HCT116 (cell line): ENCODE measurements at regions not wholly inside any gene's neighbourhood (a gene's known extent, or its start where the extent isn't known, plus 50 kb on each side); places are given as distances from the start of the nearest gene placed in this dataset.

Experiments used
- ATAC-seq: fragments of 200-7000 bp; cut with Tn5 transposase; 2 replicates; pipeline ENCODE4 v1.9.1; 2020; ENCODE audit warnings: mild to moderate bottlenecking, moderate library complexity
- BruUV-seq: library from RNA; stranded (reverse); fragments of 400-500 nt; replicated peaks from 2 replicates; lab custom pipeline; 2021; lab: Mats Ljungman, UMichigan
- CTCF ChIA-PET: fragments of 300-600 bp; sonication (Branson Sonifier 250); formaldehyde crosslinking; loops from one replicate; lab custom pipeline; 2021; ENCODE audit warnings: antibody characterized with exemption; lab: Charles Lee
- POLR2A ChIA-PET: fragments of 300-600, 350-600 bp; sonication (Branson Sonifier 250); formaldehyde crosslinking; loops from one replicate; lab custom pipeline; 2021; ENCODE audit warnings: antibody characterized with exemption; lab: Charles Lee
- RAD21 ChIA-PET, 2 experiments: fragments of 300-600 bp; sonication (Branson Sonifier 250); formaldehyde crosslinking; loops; one replicate each; lab custom pipeline; 2023; ENCODE audit warnings: low total read pairs in 2 of 2; ENCODE audit not compliant: uncharacterized antibody in 2 of 2, unreplicated experiment in 2 of 2, low non-redundant PET in 1 of 2; lab: Charles Lee
- DNase-seq: peaks from one replicate; pipeline ENCODE4 v3.0.0-alpha.2; 2010; ENCODE audit warnings: low read depth, low spot score
- H2AFZ ChIP-seq: fragments of 200-600 bp; shearing (Covaris generic), sonication (generic); 2 replicates; pipeline ENCODE4 v1.6.1; 2017; ENCODE audit warnings: low read depth, mixed run types, mixed read lengths, antibody characterized with exemption, low read length; ENCODE audit not compliant: poor library complexity, severe bottlenecking
- H3K27ac ChIP-seq: 2 replicates; pipeline ENCODE4 v1.5.1; 2012; ENCODE audit warnings: low read depth, low read length
- H3K27me3 ChIP-seq: fragments of 200-600 bp; sonication (generic); 2 replicates; pipeline ENCODE4 v1.6.1; 2016; ENCODE audit warnings: mixed run types, low read length, mixed read lengths; ENCODE audit not compliant: insufficient read depth
- H3K36me3 ChIP-seq, 2 experiments: fragments of 200-500 bp in 1 of 2; fragments of 200-600 bp in 1 of 2; sonication (Bioruptor generic) in 1 of 2; sonication (generic) in 1 of 2; 2 replicates each; pipeline versions ENCODE4 v1.5.1 to v1.6.1; 2014 to 2016; ENCODE audit warnings: low read length in 2 of 2, inconsistent platforms in 1 of 2, mixed read lengths in 1 of 2, mixed run types in 1 of 2; ENCODE audit not compliant: insufficient read depth in 2 of 2, control insufficient read depth in 1 of 2
- H3K4me1 ChIP-seq, 2 experiments: fragments of 200-600 bp in 1 of 2; sonication (generic) in 1 of 2; 2 replicates each; pipeline versions ENCODE4 v1.5.1 to v1.6.1; 2012 to 2017; ENCODE audit warnings: low read length in 2 of 2, inconsistent platforms in 1 of 2, mild to moderate bottlenecking in 1 of 2, mixed read lengths in 1 of 2, mixed run types in 1 of 2, moderate library complexity in 1 of 2; ENCODE audit not compliant: insufficient read depth in 2 of 2, control insufficient read depth in 1 of 2
- H3K4me2 ChIP-seq: fragments of 200-600 bp; sonication (generic); 2 replicates; pipeline ENCODE4 v1.6.1; 2017; ENCODE audit warnings: mixed run types, low read length, mixed read lengths
- H3K4me3 ChIP-seq, 2 experiments: fragments of 200-600 bp in 1 of 2; sonication (generic) in 1 of 2; replicated peaks in 1 of 2; 2 replicates each; pipeline ENCODE4 v1.5.1; 2011 to 2016; ENCODE audit warnings: low read length in 2 of 2, control low read depth in 1 of 2, low read depth in 1 of 2, mild to moderate bottlenecking in 1 of 2, mixed read lengths in 1 of 2, mixed run types in 1 of 2
- H3K79me2 ChIP-seq: fragments of 200-600 bp; sonication (generic); 2 replicates; pipeline ENCODE4 v1.6.1; 2017; ENCODE audit warnings: mild to moderate bottlenecking, mixed run types, low read length, moderate library complexity, mixed read lengths; ENCODE audit not compliant: insufficient read depth
- H3K9ac ChIP-seq: fragments of 200-600 bp; sonication (generic); 2 replicates; pipeline ENCODE4 v1.6.1; 2016; ENCODE audit warnings: low read length, mixed read lengths
- H3K9me2 ChIP-seq: fragments of 200-600 bp; sonication (generic), shearing (Covaris generic); 2 replicates; pipeline ENCODE4 v1.6.1; 2017; ENCODE audit warnings: mixed run types, mild to moderate bottlenecking, moderate library complexity; ENCODE audit not compliant: insufficient read depth
- H3K9me3 ChIP-seq, 2 experiments: fragments of 200-500 bp in 1 of 2; fragments of 200-600 bp in 1 of 2; sonication (Bioruptor generic) in 1 of 2; sonication (generic) in 1 of 2; 2 replicates each; pipeline ENCODE4 v1.6.1; 2014 to 2017; ENCODE audit warnings: low read length in 2 of 2, mixed read lengths in 2 of 2, inconsistent platforms in 1 of 2, low read depth in 1 of 2, mild to moderate bottlenecking in 1 of 2, mixed run types in 1 of 2, moderate library complexity in 1 of 2; ENCODE audit not compliant: control insufficient read depth in 1 of 2, insufficient read depth in 1 of 2
- H4K20me1 ChIP-seq: fragments of 200-600 bp; sonication (generic), shearing (Covaris generic); 2 replicates; pipeline ENCODE4 v1.6.1; 2017; ENCODE audit warnings: mixed run types, mild to moderate bottlenecking, moderate library complexity; ENCODE audit not compliant: insufficient read depth
- ATF3 ChIP-seq: IDR thresholded peaks from 2 replicates; pipeline ENCODE4 v1.6.1; 2012
- CEBPB ChIP-seq: IDR thresholded peaks from 2 replicates; pipeline ENCODE4 v1.6.1; 2012; ENCODE audit warnings: low read depth
- CTCF ChIP-seq, 3 experiments: fragments of 200-600 bp in 1 of 3; sonication (generic) in 1 of 3; IDR thresholded peaks in 2 of 3; conservative IDR thresholded peaks in 1 of 3; 2 replicates each; pipeline ENCODE4 v1.5.1; 2012 to 2017; ENCODE audit warnings: low read depth in 2 of 3, low read length in 2 of 3, antibody characterized with exemption in 1 of 3, borderline replicate concordance in 1 of 3, control low read depth in 1 of 3, mild to moderate bottlenecking in 1 of 3, mixed read lengths in 1 of 3, mixed run types in 1 of 3, moderate library complexity in 1 of 3; ENCODE audit not compliant: insufficient read depth in 1 of 3
- EGR1 ChIP-seq: IDR thresholded peaks from 2 replicates; pipeline ENCODE4 v1.6.1; 2012; ENCODE audit warnings: low read depth
- ELF1 ChIP-seq: IDR thresholded peaks from 2 replicates; pipeline ENCODE4 v1.6.1; 2012; ENCODE audit warnings: low read depth, borderline replicate concordance
- EZH2 ChIP-seq: fragments of 200-600 bp; sonication (generic); IDR thresholded peaks from 2 replicates; pipeline ENCODE4 v1.6.1; 2017; ENCODE audit warnings: antibody characterized with exemption, mixed run types
- FOSL1 ChIP-seq: IDR thresholded peaks from 2 replicates; pipeline ENCODE4 v1.6.1; 2012; ENCODE audit warnings: low read depth
- JUND ChIP-seq: IDR thresholded peaks from 2 replicates; pipeline ENCODE4 v1.6.1; 2012
- MAX ChIP-seq: IDR thresholded peaks from 2 replicates; pipeline ENCODE4 v1.6.1; 2012
- POLR2A ChIP-seq: IDR thresholded peaks from 2 replicates; pipeline ENCODE4 v1.7.0; 2011; ENCODE audit warnings: borderline replicate concordance; ENCODE audit not compliant: insufficient read depth, insufficient read length; ENCODE audit errors: extremely low read depth
- REST ChIP-seq: IDR thresholded peaks from 2 replicates; pipeline ENCODE4 v1.6.1; 2012; ENCODE audit warnings: low read depth
- SIN3A ChIP-seq: IDR thresholded peaks from 2 replicates; pipeline ENCODE4 v1.6.1; 2012; ENCODE audit warnings: low read depth
- SP1 ChIP-seq: IDR thresholded peaks from 2 replicates; pipeline ENCODE4 v1.6.1; 2012; ENCODE audit warnings: low read depth
- SRF ChIP-seq: IDR thresholded peaks from 2 replicates; pipeline ENCODE4 v1.6.1; 2012; ENCODE audit warnings: low read depth
- TCF7L2 ChIP-seq: IDR thresholded peaks from 2 replicates; pipeline ENCODE4 v1.7.0; 2011; ENCODE audit warnings: borderline replicate concordance, inconsistent platforms; ENCODE audit not compliant: insufficient read depth, insufficient read length; ENCODE audit errors: extremely low read depth
- ZFX ChIP-seq: fragments of 450-650 bp; IDR thresholded peaks from 2 replicates; pipeline ENCODE4 v1.6.1; 2017
- ZNF274 ChIP-seq: fragments of 200-500 bp; sonication (Bioruptor generic); IDR thresholded peaks from 2 replicates; pipeline ENCODE4 v1.6.1; 2014; ENCODE audit warnings: mild to moderate bottlenecking, low read depth, low read length, inconsistent platforms
- intact Hi-C: fragments of 100-400 bp; cut with micrococcal nuclease; formaldehyde crosslinking; loops from 2 replicates; pipeline ENCODE4 v1.10.0; 2022

- no peak for TF ChIP-seq SP1
- TF ChIP-seq CEBPB, result no peak
- no peak for TF ChIP-seq TCF7L2
- TF ChIP-seq SRF, result no peak
- TF ChIP-seq ZFX, result no peak
- no peak for TF ChIP-seq MAX
- TF ChIP-seq, all 23 proteins: peak for 0
Measured at GRCh38 chr6:40227735-40228134, 293.5 kb upstream of the MOCS1 start (continued).

GRCh38 chr6:40222354-40222753, 288.1 kb upstream of the MOCS1 start:
- H3K4me3 ChIP-seq, result no peak overlapping the region
- ChIA-PET POLR2A (no interaction called here), CTCF (no interaction called here), RAD21 (no interaction called here)
- TF ChIP-seq REST, result no peak
- TF ChIP-seq ZFX, result no peak
- no peak for TF ChIP-seq MAX
- no peak for TF ChIP-seq ATF3
- TF ChIP-seq ELF1, result no peak
- no peak for TF ChIP-seq SP1
- no peak for TF ChIP-seq CTCF (IDR thresholded peaks at IDR 0.05 in 2 of 3, conservative IDR thresholded peaks at IDR 0.05 in 1 of 3; ENCODE audit: borderline replicate concordance in 1 of 3, insufficient read depth in 1 of 3, low read depth in 2 of 3, low read length in 2 of 3)
- TF ChIP-seq JUND, result no peak
- no peak for TF ChIP-seq SIN3A
- TF ChIP-seq FOSL1, result no peak
- no peak for TF ChIP-seq EGR1
- TF ChIP-seq POLR2A, result no peak
- no peak for TF ChIP-seq EZH2
- TF ChIP-seq ZNF274, result no peak
- TF ChIP-seq CEBPB, result no peak
- no peaks in the 10 kb centered on the region for H3K9me2 ChIP-seq
- H3K9me3 ChIP-seq, result no peaks in the 10 kb centered on the region
- DNase-seq (no peak), ATAC-seq (no peak)
- H3K27me3 ChIP-seq, result peaks cover 11% of the 10 kb centered on the region; the same call in 1 of the 2 replicates
- no peaks in the 10 kb centered on the region for H3K36me3 ChIP-seq
- no TSS peak for BruUV-seq
- H3K27ac ChIP-seq, result no peak overlapping the region
- H3K9ac ChIP-seq, result no peak overlapping the region
- no peak overlapping the region for H3K4me2 ChIP-seq
- H2AFZ ChIP-seq, result no peak overlapping the region
- no peaks in the 10 kb centered on the region for H4K20me1 ChIP-seq
- no peaks in the 10 kb centered on the region for H3K79me2 ChIP-seq
- intact Hi-C loops, result no loop called here
- H3K4me1 ChIP-seq, result no peaks in the 10 kb centered on the region
